ENCODE measurements at regions not wholly inside any gene's neighbourhood (a gene's known extent, or its start where the extent isn't known, plus 50 kb on each side); places are given as distances from the start of the nearest gene placed in this dataset.
"Not testable (repeated sequence)": the region's sequence is repeated elsewhere in the genome, so short reads cannot be mapped to it uniquely, and the experiment has no call there.

DNA sequence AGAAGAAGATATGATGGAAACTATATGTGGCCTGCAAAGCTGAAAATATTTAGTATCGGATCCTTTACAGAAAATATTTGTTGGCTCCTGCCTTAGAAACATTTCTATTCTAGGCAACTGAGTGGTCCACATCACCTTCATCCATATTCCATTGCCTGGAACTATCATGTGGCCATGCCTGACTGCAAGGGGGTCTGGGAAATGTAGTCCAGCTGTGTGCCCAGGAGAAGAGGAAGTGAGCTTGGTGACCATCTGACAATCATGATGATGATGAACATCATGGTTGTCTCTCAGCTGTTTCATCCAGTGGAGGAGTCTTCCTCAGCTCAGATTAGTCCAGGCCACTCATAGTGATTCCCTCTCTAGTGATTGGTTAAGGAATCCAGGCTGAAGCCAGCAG lies 61.8 kb upstream of the IFNLR1 start:
- TF ChIP-seq, protein P1, sequence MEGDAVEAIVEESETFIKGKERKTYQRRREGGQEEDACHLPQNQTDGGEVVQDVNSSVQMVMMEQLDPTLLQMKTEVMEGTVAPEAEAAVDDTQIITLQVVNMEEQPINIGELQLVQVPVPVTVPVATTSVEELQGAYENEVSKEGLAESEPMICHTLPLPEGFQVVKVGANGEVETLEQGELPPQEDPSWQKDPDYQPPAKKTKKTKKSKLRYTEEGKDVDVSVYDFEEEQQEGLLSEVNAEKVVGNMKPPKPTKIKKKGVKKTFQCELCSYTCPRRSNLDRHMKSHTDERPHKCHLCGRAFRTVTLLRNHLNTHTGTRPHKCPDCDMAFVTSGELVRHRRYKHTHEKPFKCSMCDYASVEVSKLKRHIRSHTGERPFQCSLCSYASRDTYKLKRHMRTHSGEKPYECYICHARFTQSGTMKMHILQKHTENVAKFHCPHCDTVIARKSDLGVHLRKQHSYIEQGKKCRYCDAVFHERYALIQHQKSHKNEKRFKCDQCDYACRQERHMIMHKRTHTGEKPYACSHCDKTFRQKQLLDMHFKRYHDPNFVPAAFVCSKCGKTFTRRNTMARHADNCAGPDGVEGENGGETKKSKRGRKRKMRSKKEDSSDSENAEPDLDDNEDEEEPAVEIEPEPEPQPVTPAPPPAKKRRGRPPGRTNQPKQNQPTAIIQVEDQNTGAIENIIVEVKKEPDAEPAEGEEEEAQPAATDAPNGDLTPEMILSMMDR (conservative IDR thresholded peaks at IDR 0.05): no peak
- H3K27ac Mint-ChIP-seq (ENCODE audit: unreplicated experiment): no peak overlapping the region
- no peak overlapping the region for H3K4me3 Mint-ChIP-seq
- H3K9me3 Mint-ChIP-seq: no peaks in the 10 kb centered on the region
- no peak for DNase-seq (ENCODE audit: low read depth, low spot score)
- H3K36me3 Mint-ChIP-seq (ENCODE audit: low read depth): no peaks in the 10 kb centered on the region
- no peaks in the 10 kb centered on the region for H3K27me3 Mint-ChIP-seq (ENCODE audit: low read depth)
- no peaks in the 10 kb centered on the region for H3K4me1 Mint-ChIP-seq

DNA sequence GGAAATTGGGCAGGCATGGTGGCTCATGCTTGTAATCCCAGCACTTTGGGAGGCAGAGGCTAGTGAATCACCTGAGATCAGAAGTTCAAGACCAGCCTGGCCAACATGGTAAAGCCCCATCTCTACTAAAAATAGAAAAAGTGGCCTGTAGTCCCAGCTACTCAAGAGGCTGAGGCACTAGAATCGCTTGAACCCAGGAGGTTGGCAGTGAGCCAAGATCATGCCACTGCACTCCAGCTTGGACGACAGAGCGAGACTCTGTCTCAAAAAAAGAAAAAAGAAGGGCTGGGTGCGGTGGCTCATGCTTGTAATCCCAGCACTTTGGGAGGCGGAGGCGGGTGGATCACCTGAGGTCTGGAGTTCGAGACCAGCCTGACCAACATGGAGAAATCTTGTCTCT lies 60.2 kb upstream of the IFNLR1 start:
- H3K4me3 Mint-ChIP-seq; H3K27ac Mint-ChIP-seq (ENCODE audit: unreplicated experiment); H3K4me1 Mint-ChIP-seq; H3K9me3 Mint-ChIP-seq; H3K27me3 Mint-ChIP-seq (ENCODE audit: low read depth); DNase-seq (ENCODE audit: low read depth, low spot score); H3K36me3 Mint-ChIP-seq (ENCODE audit: low read depth): not testable (repeated sequence)

DNA sequence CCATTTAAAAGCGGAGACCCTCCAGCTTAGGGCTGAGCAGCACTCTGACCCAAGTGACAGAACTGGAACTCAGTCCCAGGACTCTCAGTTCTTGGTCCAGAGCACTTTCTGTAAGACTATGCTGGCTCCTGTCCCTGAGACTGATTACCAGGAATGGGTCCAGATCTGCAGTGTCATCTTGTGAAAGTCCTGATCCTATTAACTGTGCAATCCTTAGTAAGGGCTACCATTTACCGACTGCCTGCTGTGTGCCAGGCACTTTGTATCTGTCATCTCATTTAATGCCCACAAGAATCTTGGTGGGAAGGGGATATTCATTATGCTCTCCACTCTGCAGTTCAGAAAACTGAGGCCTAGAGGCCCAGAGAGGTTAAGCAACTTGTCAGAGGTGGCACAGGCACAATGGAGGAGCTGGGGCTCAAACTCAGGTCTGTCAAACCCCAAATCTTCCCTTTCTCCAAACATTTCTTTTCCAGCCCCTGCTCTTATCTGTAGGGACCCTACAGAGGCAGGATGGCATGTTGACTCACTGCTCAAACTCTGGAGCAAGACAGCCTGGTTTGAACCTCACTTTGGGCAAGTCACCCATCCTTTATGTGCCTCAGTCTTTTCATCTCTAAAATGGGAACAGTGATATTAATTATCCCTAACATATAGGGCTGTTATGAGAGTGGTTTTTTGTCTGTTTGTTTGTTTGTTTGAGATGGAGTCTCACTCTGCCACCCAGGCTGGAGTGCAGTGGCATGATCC lies 57.6 kb upstream of the IFNLR1 start:
- no peak overlapping the region for H3K27ac Mint-ChIP-seq (ENCODE audit: unreplicated experiment)
- H3K9me3 Mint-ChIP-seq: no peaks in the 10 kb centered on the region

DNA sequence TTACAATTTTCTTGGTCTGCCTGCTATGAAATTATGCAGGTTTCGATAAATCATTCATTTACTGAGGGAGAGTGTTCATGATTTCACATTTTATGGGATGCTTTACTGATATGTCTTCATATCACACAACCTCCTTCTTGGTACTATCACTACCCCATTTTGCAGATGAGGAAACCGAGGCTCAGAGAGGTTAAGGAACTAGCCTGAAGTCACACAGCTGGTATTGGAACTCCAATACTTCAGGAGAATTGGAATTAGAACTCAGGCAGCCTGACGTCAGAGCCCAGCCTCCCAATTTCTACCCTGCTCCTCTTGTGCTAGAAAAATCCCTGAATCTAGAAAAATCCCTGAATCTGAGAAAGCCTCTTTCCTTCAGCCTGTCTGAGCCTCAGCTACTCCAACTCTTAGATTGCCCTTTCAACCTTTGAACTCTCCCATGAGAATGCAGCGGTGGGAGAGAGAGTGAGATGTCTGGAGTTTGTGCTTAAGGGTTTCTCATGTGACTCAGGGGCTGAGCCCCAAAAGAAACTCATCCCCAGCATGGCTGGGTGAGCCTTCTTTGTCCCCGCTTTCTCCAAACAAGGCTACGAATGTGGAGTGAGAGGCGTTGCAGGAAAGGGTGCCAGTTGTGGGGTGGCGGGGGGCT lies 50.8 kb upstream of the IFNLR1 start:
- TF ChIP-seq, protein P1 (conservative IDR thresholded peaks at IDR 0.05): no peak
- H3K27me3 Mint-ChIP-seq (ENCODE audit: low read depth): no peaks in the 10 kb centered on the region
- H3K4me3 Mint-ChIP-seq: no peak overlapping the region
- no peaks in the 10 kb centered on the region for H3K36me3 Mint-ChIP-seq (ENCODE audit: low read depth)
- H3K27ac Mint-ChIP-seq (ENCODE audit: unreplicated experiment): no peak overlapping the region
- peaks cover 10% of the 10 kb centered on the region for H3K4me1 Mint-ChIP-seq
- DNase-seq (ENCODE audit: low read depth, low spot score): no peak
- H3K9me3 Mint-ChIP-seq: no peaks in the 10 kb centered on the region

More for the DNA sequence above, 57.6 kb upstream of the IFNLR1 start:
- Mint-ChIP-seq H3K36me3 (ENCODE audit: low read depth) (no peaks in the 10 kb centered on the region), H3K27me3 (ENCODE audit: low read depth) (no peaks in the 10 kb centered on the region), H3K4me1 (no peaks in the 10 kb centered on the region), H3K4me3 (no peak overlapping the region)
- no peak for DNase-seq (ENCODE audit: low read depth, low spot score)
- TF ChIP-seq, protein P1 (conservative IDR thresholded peaks at IDR 0.05): no peak

DNA sequence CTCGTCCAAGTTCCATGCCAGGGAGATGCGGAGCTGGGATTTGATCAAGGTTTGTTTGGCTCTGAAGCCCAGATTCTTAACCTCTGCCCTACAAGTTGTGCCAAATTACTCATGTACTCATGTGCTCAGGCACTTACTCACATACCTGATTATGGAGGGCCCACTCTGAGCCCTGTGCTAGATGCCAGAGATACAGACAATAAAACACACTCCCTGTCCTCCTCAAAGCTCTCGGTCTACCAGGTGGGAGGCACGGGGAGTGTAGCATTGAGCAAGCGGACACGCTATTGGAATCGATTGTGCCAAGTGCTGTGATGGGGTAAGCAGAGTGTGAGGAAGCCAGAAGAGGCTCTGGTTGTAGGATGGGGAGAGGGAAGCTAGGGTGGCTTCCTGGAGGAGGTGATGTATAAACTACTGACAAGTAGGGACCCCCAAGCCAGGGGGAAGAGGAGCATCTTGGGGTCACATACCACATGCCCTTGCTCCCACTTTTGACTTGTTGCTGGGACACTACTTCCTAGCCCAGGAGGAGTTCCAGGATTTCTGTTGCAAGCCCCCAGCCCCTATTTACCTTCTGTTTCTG lies 49.8 kb upstream of the IFNLR1 start:
- no peaks in the 10 kb centered on the region for H3K36me3 Mint-ChIP-seq (ENCODE audit: low read depth)
- peaks cover 10% of the 10 kb centered on the region for H3K4me1 Mint-ChIP-seq
- peak overlapping the region; percentile 51 for H3K27ac Mint-ChIP-seq (ENCODE audit: unreplicated experiment)
- no peaks in the 10 kb centered on the region for H3K27me3 Mint-ChIP-seq (ENCODE audit: low read depth)
- DNase-seq (ENCODE audit: low read depth, low spot score): no peak
- H3K9me3 Mint-ChIP-seq: no peaks in the 10 kb centered on the region
- no peak overlapping the region for H3K4me3 Mint-ChIP-seq
- TF ChIP-seq, protein P1 (conservative IDR thresholded peaks at IDR 0.05): no peak

All from neural crest cell (in vitro differentiated cells).